ENCODE measurements at regions not wholly inside any gene's neighbourhood (a gene's known extent, or its start where the extent isn't known, plus 50 kb on each side); places are given as distances from the start of the nearest gene placed in this dataset.

GRCh38 chr1:194698908-194699318, 1512.5 kb upstream of the B3GALT2 start:
- TF ChIP-seq CTCF (IDR thresholded peaks at IDR 0.05; ENCODE audit: insufficient read depth in 1 of 2, low read depth in 1 of 2, low read length in 1 of 2, severe bottlenecking in 1 of 2, unreplicated experiment in 1 of 2), result no peak
- Mint-ChIP-seq H3K27me3 (ENCODE audit: insufficient read depth, unreplicated experiment) (no peaks in the 10 kb centered on the region), H3K36me3 (ENCODE audit: insufficient read depth, unreplicated experiment) (no peaks in the 10 kb centered on the region), H3K27ac (ENCODE audit: unreplicated experiment) (no peak overlapping the region), H3K4me1 (ENCODE audit: low read depth, unreplicated experiment) (no peaks in the 10 kb centered on the region), H3K4me3 (ENCODE audit: unreplicated experiment) (no peak overlapping the region), H3K9me3 (ENCODE audit: unreplicated experiment) (no peaks in the 10 kb centered on the region)
- Histone ChIP-seq H3K9me3 (no peaks in the 10 kb centered on the region), H3K27me3 (replicated peaks; ENCODE audit: control insufficient read depth, insufficient read depth, low read length) (no peaks in the 10 kb centered on the region), H3K4me3 (ENCODE audit: low read depth, low read length) (no peak overlapping the region), H3K4me1 (no peaks in the 10 kb centered on the region), H3K36me3 (ENCODE audit: control insufficient read depth, insufficient read depth, low read length) (no peaks in the 10 kb centered on the region)
- BruUV-seq (replicated peaks), result no TSS peak
- ChIA-PET CTCF (no interaction called here), POLR2A (no interaction called here)
- no peak for DNase-seq
- intact Hi-C loops (cut with micrococcal nuclease; ENCODE audit: unreplicated experiment), result no loop called here

GRCh38 chr1:194693244-194693643, 1506.8 kb upstream of the B3GALT2 start:
- Histone ChIP-seq H3K36me3 (ENCODE audit: control insufficient read depth, insufficient read depth, low read length) (no peaks in the 10 kb centered on the region), H3K4me3 (ENCODE audit: low read depth, low read length) (no peak overlapping the region), H3K9me3 (no peaks in the 10 kb centered on the region), H3K27me3 (replicated peaks; ENCODE audit: control insufficient read depth, insufficient read depth, low read length) (no peaks in the 10 kb centered on the region), H3K4me1 (no peaks in the 10 kb centered on the region)
- H3K4me3 Mint-ChIP-seq (ENCODE audit: unreplicated experiment), result no peak overlapping the region
- ChIA-PET CTCF (no interaction called here), POLR2A (no interaction called here)
- DNase-seq, result no peak
- H3K27ac Mint-ChIP-seq (ENCODE audit: unreplicated experiment), result no peak overlapping the region
- no peaks in the 10 kb centered on the region for H3K27me3 Mint-ChIP-seq (ENCODE audit: insufficient read depth, unreplicated experiment)
- H3K9me3 Mint-ChIP-seq (ENCODE audit: unreplicated experiment), result no peaks in the 10 kb centered on the region
- H3K36me3 Mint-ChIP-seq (ENCODE audit: insufficient read depth, unreplicated experiment), result no peaks in the 10 kb centered on the region
- BruUV-seq (replicated peaks), result no TSS peak
- TF ChIP-seq CTCF (IDR thresholded peaks at IDR 0.05; ENCODE audit: insufficient read depth in 1 of 2, low read depth in 1 of 2, low read length in 1 of 2, severe bottlenecking in 1 of 2, unreplicated experiment in 1 of 2), result no peak
- H3K4me1 Mint-ChIP-seq (ENCODE audit: low read depth, unreplicated experiment), result no peaks in the 10 kb centered on the region
- intact Hi-C loops (cut with micrococcal nuclease; ENCODE audit: unreplicated experiment), result no loop called here

- no TSS peak for BruUV-seq (replicated peaks)
- Histone ChIP-seq H3K4me1 (peaks cover 15% of the 10 kb centered on the region), H3K36me3 (ENCODE audit: control insufficient read depth, insufficient read depth, low read length) (no peaks in the 10 kb centered on the region), H3K27me3 (replicated peaks; ENCODE audit: control insufficient read depth, insufficient read depth, low read length) (no peaks in the 10 kb centered on the region), H3K9me3 (no peaks in the 10 kb centered on the region), H3K4me3 (ENCODE audit: low read depth, low read length) (no peak overlapping the region)
- ChIA-PET POLR2A (no interaction called here), CTCF (no interaction called here)
- DNase-seq, result no peak
- H3K4me3 Mint-ChIP-seq (ENCODE audit: unreplicated experiment), result no peak overlapping the region
- H3K9me3 Mint-ChIP-seq (ENCODE audit: unreplicated experiment), result no peaks in the 10 kb centered on the region
- peaks cover 2% of the 10 kb centered on the region for H3K27me3 Mint-ChIP-seq (ENCODE audit: insufficient read depth, unreplicated experiment)
- intact Hi-C loops (cut with micrococcal nuclease; ENCODE audit: unreplicated experiment), result no loop called here
- no peaks in the 10 kb centered on the region for H3K36me3 Mint-ChIP-seq (ENCODE audit: insufficient read depth, unreplicated experiment)
- TF ChIP-seq CTCF (IDR thresholded peaks at IDR 0.05; ENCODE audit: insufficient read depth in 1 of 2, low read depth in 1 of 2, low read length in 1 of 2, severe bottlenecking in 1 of 2, unreplicated experiment in 1 of 2), result no peak
- H3K4me1 Mint-ChIP-seq (ENCODE audit: low read depth, unreplicated experiment), result peaks cover 7% of the 10 kb centered on the region
- H3K27ac Mint-ChIP-seq (ENCODE audit: unreplicated experiment), result no peak overlapping the region
Observed at GRCh38 chr1:194684636-194685035, 1498.2 kb upstream of the B3GALT2 start.
